SU-DHL-6 (cell line): ENCODE measurements at regions not wholly inside any gene's neighbourhood (a gene's known extent, or its start where the extent isn't known, plus 50 kb on each side); places are given as distances from the start of the nearest gene placed in this dataset.
"Not testable (repeated sequence)": the region's sequence is repeated elsewhere in the genome, so short reads cannot be mapped to it uniquely, and the experiment has no call there.

Experiments used
- EZH2phosphoT487 ChIP-seq: fragments of 200-600 bp; sonication (generic), shearing (Covaris generic); conservative IDR thresholded peaks from 2 replicates; pipeline ENCODE4 v1.6.1; 2018; ENCODE audit warnings: mild to moderate bottlenecking, antibody characterized with exemption, low read length, moderate library complexity, mixed read lengths
- TF ChIP-seq, protein P1 (sequence below): fragments of 200-600 bp; sonication (generic); IDR thresholded peaks from one replicate; pipeline ENCODE4 v1.5.1; 2017; ENCODE audit warnings: antibody characterized with exemption, mild to moderate bottlenecking, low read length, moderate library complexity; ENCODE audit not compliant: insufficient read depth, poor library complexity, severe bottlenecking

DNA sequence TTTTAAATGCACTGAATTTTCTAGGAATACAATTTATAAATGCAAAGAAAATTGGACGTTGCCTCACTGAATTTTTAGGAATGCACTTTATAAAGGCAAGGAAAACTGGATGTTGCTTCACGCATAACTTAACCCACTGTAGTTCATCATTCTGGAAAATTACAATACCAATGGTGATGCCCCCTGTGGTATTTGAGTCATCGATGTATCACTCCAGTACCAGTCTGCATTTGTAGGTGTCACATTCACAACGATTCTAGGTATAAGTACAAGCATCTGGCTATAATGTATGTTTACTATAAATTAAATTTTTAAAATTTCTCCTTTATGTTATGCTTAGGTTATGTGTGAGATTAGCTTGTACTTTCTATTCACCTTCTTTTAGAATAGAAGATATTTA, 320.5 kb downstream of the GOLGA6L6 start:
- TF ChIP-seq, protein P1, sequence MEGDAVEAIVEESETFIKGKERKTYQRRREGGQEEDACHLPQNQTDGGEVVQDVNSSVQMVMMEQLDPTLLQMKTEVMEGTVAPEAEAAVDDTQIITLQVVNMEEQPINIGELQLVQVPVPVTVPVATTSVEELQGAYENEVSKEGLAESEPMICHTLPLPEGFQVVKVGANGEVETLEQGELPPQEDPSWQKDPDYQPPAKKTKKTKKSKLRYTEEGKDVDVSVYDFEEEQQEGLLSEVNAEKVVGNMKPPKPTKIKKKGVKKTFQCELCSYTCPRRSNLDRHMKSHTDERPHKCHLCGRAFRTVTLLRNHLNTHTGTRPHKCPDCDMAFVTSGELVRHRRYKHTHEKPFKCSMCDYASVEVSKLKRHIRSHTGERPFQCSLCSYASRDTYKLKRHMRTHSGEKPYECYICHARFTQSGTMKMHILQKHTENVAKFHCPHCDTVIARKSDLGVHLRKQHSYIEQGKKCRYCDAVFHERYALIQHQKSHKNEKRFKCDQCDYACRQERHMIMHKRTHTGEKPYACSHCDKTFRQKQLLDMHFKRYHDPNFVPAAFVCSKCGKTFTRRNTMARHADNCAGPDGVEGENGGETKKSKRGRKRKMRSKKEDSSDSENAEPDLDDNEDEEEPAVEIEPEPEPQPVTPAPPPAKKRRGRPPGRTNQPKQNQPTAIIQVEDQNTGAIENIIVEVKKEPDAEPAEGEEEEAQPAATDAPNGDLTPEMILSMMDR = not testable (repeated sequence)
- not testable (repeated sequence) for TF ChIP-seq EZH2phosphoT487
